ENCODE measurements at regions not wholly inside any gene's neighbourhood (a gene's known extent, or its start where the extent isn't known, plus 50 kb on each side); places are given as distances from the start of the nearest gene placed in this dataset.

- Histone ChIP-seq H3K9me3 (ENCODE audit: control insufficient read depth, low read depth, low read length) (peaks cover 4% of the 10 kb centered on the region), H2AFZ (ENCODE audit: control insufficient read depth, low read length) (no peak overlapping the region), H3K9me1 (ENCODE audit: control insufficient read depth, extremely low read depth, insufficient read depth, low read length) (no peaks in the 10 kb centered on the region), H3K4me3 (ENCODE audit: control insufficient read depth in 2 of 3, extremely low read depth in 1 of 3, insufficient read depth in 2 of 3, low read depth in 1 of 3, low read length in 3 of 3) (no peak overlapping the region), H3K27me3 (ENCODE audit: control insufficient read depth, extremely low read depth, insufficient read depth, low read length) (no peaks in the 10 kb centered on the region), H3K79me2 (ENCODE audit: control insufficient read depth, insufficient read depth, low read length) (no peaks in the 10 kb centered on the region), H3K4me1 (ENCODE audit: control insufficient read depth, extremely low read depth, insufficient read depth, low read length) (no peaks in the 10 kb centered on the region), H3K27ac (ENCODE audit: control insufficient read depth, insufficient read depth, low read length) (no peak overlapping the region), H3K9ac (ENCODE audit: control insufficient read depth, extremely low read depth, insufficient read depth, low read length) (no peak overlapping the region), H3K4me2 (ENCODE audit: control insufficient read depth, extremely low read depth, insufficient read depth, low read depth, low read length) (no peak overlapping the region), H3K36me3 (ENCODE audit: control insufficient read depth in 2 of 2, extremely low read depth in 1 of 2, insufficient read depth in 2 of 2, low read length in 2 of 2) (no peaks in the 10 kb centered on the region), H4K20me1 (ENCODE audit: control insufficient read depth, extremely low read depth, insufficient read depth, low read length) (no peaks in the 10 kb centered on the region)
- dilution Hi-C loops (cut with MboI; ENCODE audit: extremely low pct_ligation_motif_present, low sequenced_read_pairs), result no loop called here
- TF ChIP-seq EZH2 (IDR thresholded peaks at IDR 0.05; ENCODE audit: low read length), result no peak
- no peak for TF ChIP-seq CTCF (optimal IDR thresholded peaks at IDR 0.05 in 1 of 3, IDR thresholded peaks at IDR 0.05 in 1 of 3, conservative IDR thresholded peaks at IDR 0.05 in 1 of 3; ENCODE audit: extremely low read depth in 1 of 3, insufficient read depth in 2 of 3, low read length in 3 of 3)
- FAIRE-seq (no peak), DNase-seq (ENCODE audit: low read depth, low spot score) (no peak)
These were observed 679.2 kb downstream of the NLGN4X start for GRCh38 chrX:5549512-5549911.

DNA sequence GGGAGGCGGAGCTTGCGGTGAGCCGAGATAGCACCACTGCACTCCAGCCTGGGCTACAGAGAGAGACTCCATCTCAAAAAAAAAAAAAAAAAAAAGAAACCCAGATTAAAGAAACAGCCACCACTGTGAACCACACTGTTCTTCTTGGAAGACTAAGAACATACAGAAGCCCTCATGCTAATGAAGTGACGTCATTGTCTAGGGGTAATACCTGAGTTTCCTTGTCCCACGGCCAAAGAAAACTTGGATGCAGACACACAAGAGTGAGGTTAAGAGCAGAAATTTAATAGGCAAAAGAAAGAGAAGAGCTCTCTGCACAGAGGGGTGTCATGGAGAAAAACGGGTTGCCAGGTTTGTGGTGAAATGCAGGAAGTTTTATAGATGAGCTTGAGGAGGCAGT lies 691.6 kb downstream of the NLGN4X start:
- H3K9me3 ChIP-seq (ENCODE audit: control insufficient read depth, low read depth, low read length), result peaks cover 2% of the 10 kb centered on the region
- H3K4me2 ChIP-seq (ENCODE audit: control insufficient read depth, extremely low read depth, insufficient read depth, low read depth, low read length), result no peak overlapping the region
- no peak for DNase-seq (ENCODE audit: low read depth, low spot score)
- no peak for TF ChIP-seq EZH2 (IDR thresholded peaks at IDR 0.05; ENCODE audit: low read length)
- TF ChIP-seq CTCF (optimal IDR thresholded peaks at IDR 0.05 in 1 of 3, IDR thresholded peaks at IDR 0.05 in 1 of 3, conservative IDR thresholded peaks at IDR 0.05 in 1 of 3; ENCODE audit: extremely low read depth in 1 of 3, insufficient read depth in 2 of 3, low read length in 3 of 3), result no peak
- no peaks in the 10 kb centered on the region for H3K9me1 ChIP-seq (ENCODE audit: control insufficient read depth, extremely low read depth, insufficient read depth, low read length)
- no peak overlapping the region for H3K27ac ChIP-seq (ENCODE audit: control insufficient read depth, insufficient read depth, low read length)
- no peaks in the 10 kb centered on the region for H3K36me3 ChIP-seq (ENCODE audit: control insufficient read depth in 2 of 2, extremely low read depth in 1 of 2, insufficient read depth in 2 of 2, low read length in 2 of 2)
- no peaks in the 10 kb centered on the region for H3K27me3 ChIP-seq (ENCODE audit: control insufficient read depth, extremely low read depth, insufficient read depth, low read length)
- H3K4me1 ChIP-seq (ENCODE audit: control insufficient read depth, extremely low read depth, insufficient read depth, low read length), result no peaks in the 10 kb centered on the region
- FAIRE-seq, result no peak
- H3K4me3 ChIP-seq (ENCODE audit: control insufficient read depth in 2 of 3, extremely low read depth in 1 of 3, insufficient read depth in 2 of 3, low read depth in 1 of 3, low read length in 3 of 3), result no peak overlapping the region
- H4K20me1 ChIP-seq (ENCODE audit: control insufficient read depth, extremely low read depth, insufficient read depth, low read length), result no peaks in the 10 kb centered on the region
- H2AFZ ChIP-seq (ENCODE audit: control insufficient read depth, low read length), result no peak overlapping the region
- no peak overlapping the region for H3K9ac ChIP-seq (ENCODE audit: control insufficient read depth, extremely low read depth, insufficient read depth, low read length)
- H3K79me2 ChIP-seq (ENCODE audit: control insufficient read depth, insufficient read depth, low read length), result no peaks in the 10 kb centered on the region
- dilution Hi-C loops (cut with MboI; ENCODE audit: extremely low pct_ligation_motif_present, low sequenced_read_pairs), result no loop called here
